H1 (cell line): ENCODE measurements at regions not wholly inside any gene's neighbourhood (a gene's known extent, or its start where the extent isn't known, plus 50 kb on each side); places are given as distances from the start of the nearest gene placed in this dataset.

Experiments
- NANOG ChIP-seq: IDR thresholded peaks from 2 replicates; pipeline ENCODE4 v1.6.1; 2011; ENCODE audit warnings: low read length, low read depth, mild to moderate bottlenecking, inconsistent platforms; ENCODE audit not compliant: insufficient read depth, poor library complexity, severe bottlenecking

GRCh38 chr3:159757341-159758060 is 231.1 kb upstream of the IL12A start (continued):
- no peak for TF ChIP-seq NANOG
- TF ChIP-seq, all 59 proteins: peak for 0
